Esophagus muscularis mucosa (tissue), 4 donors: ENCODE measurements at regions not wholly inside any gene's neighbourhood (a gene's known extent, or its start where the extent isn't known, plus 50 kb on each side); places are given as distances from the start of the nearest gene placed in this dataset.

ENCODE experiments used
- DNase-seq: peaks from one replicate; pipeline ENCODE4 v3.0.0-alpha.2; 2017; ENCODE audit errors: extremely low spot score
- H3K27ac ChIP-seq, 4 donors: fragments of 200-600 bp; sonication (generic); replicated peaks in 1 of 4; 1 replicate in 3 of 4; 2 replicates in 1 of 4; pipeline ENCODE4 v1.5.1; 2016 to 2019; ENCODE audit warnings: mild to moderate bottlenecking in 1 of 4
- H3K27me3 ChIP-seq, 4 donors: fragments of 200-600 bp; sonication (generic); one replicate each; pipeline versions ENCODE4 v1.5.1 to v1.6.0; 2016 to 2019
- H3K36me3 ChIP-seq, 4 donors: fragments of 200-600 bp; sonication (generic); one replicate each; pipeline ENCODE4 v1.5.1; 2016 to 2019
- H3K4me1 ChIP-seq, 4 donors: fragments of 200-600 bp; sonication (generic); one replicate each; pipeline ENCODE4 v1.5.1; 2016 to 2019
- H3K4me3 ChIP-seq, 4 donors: fragments of 200-600 bp; sonication (generic); 1 replicate in 2 of 4; 2 replicates in 2 of 4; pipeline ENCODE4 v1.5.1; 2016 to 2019; ENCODE audit warnings: mild to moderate bottlenecking in 4 of 4, moderate library complexity in 1 of 4
- H3K9me3 ChIP-seq, 4 donors: fragments of 200-600 bp; sonication (generic); 1 replicate in 3 of 4; 2 replicates in 1 of 4; pipeline ENCODE4 v1.5.1; 2016 to 2019
- CTCF ChIP-seq, 3 experiments: fragments of 200-600 bp in 2 of 3; fragments of 450-650 bp in 1 of 3; sonication (generic) in 2 of 3; IDR thresholded peaks; one replicate each; pipeline ENCODE4 v1.5.1; 2017 to 2019; ENCODE audit warnings: antibody characterized with exemption in 3 of 3, mild to moderate bottlenecking in 2 of 3, moderate library complexity in 1 of 3
- EP300 ChIP-seq: sonication (generic); formaldehyde crosslinking; IDR thresholded peaks from one replicate; pipeline ENCODE4 v1.6.1; 2017; ENCODE audit warnings: antibody characterized with exemption
- POLR2A ChIP-seq: fragments of 450-650 bp; IDR thresholded peaks from one replicate; pipeline ENCODE4 v1.6.1; 2017; ENCODE audit warnings: antibody characterized with exemption, moderate library complexity, mild to moderate bottlenecking, low read depth
- POLR2AphosphoS5 ChIP-seq, 2 donors: sonication (generic); formaldehyde crosslinking; IDR thresholded peaks; one replicate each; pipeline ENCODE4 v1.6.1; 2017; ENCODE audit warnings: antibody characterized with exemption in 2 of 2
- WGBS: methylation state at CpG from one replicate; pipeline ENCODE4 v1.1.5; 2018; 5-methylcytosine and 5-hydroxymethylcytosine counted together
- intact Hi-C: fragments of 100-400 bp; cut with DNase I; formaldehyde crosslinking; loops from one replicate; pipeline ENCODE4 v1.15.1; 2023

DNA sequence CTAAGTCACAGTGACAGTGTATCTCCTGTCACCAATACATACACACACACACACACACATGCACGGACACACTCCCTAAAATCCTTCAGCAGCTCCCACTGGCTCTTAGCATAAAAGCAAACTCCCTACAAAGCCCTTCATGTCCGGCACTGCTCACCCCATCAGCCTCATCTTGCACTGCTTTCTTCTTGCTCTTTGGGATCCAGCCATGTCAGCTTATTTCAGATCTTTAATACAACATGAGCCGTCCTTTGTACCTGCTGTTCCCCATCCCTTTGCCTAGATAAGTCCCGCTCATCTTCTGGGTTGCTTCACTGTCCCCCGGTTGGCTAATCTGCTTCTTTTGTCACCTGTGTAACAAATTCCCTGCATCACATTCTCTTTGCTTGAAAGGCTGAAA lies 82.1 kb upstream of the VAV3 start:
- no peak overlapping the region for H3K27ac ChIP-seq
- intact Hi-C loops: no loop called here

DNA sequence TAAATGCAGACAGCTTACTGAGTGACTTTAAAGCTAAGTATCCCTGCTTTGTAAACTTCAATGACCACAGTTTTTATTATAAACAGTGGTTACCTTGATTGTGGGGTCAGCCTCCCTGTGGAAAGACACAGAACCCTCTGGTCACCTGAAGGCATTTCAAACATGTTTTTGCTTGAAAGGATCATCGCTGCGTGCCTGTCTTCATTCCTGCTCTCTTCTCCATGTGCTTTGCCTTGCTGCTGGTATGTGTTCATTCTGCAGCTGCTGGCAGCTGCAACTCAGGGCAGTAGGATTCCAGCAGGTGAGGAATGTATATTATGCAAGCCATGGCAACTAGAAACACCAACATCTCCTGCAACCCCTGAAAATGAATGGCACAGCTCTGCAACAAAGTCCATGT lies 81.0 kb upstream of the VAV3 start:
- no peak overlapping the region for H3K4me3 ChIP-seq
- no peak for DNase-seq
- peaks cover 6 to 31% (median 26%) of the 10 kb centered on the region in 4 donors for H3K4me1 ChIP-seq
- no peaks in the 10 kb centered on the region for H3K36me3 ChIP-seq
- no peaks in the 10 kb centered on the region for H3K27me3 ChIP-seq
- H3K9me3 ChIP-seq: peaks cover 0 to 7% (median 0%) of the 10 kb centered on the region in 4 donors
- 84% methylated on average over 2 of the region's 2 CpGs for WGBS
- TF ChIP-seq EP300: no peak
- no peak for TF ChIP-seq POLR2AphosphoS5 (IDR thresholded peaks at IDR 0.05)
- TF ChIP-seq CTCF (IDR thresholded peaks at IDR 0.05): no peak
- TF ChIP-seq POLR2A: no peak
- intact Hi-C loops: no loop called here
- peak overlapping the region in 1 of 4 donors; percentile 10 for H3K27ac ChIP-seq

More for the DNA sequence above, 82.1 kb upstream of the VAV3 start:
- WGBS: 73% methylated on average over 5 of the region's 5 CpGs
- Histone ChIP-seq H3K4me3 (no peak overlapping the region), H3K36me3 (no peaks in the 10 kb centered on the region), H3K27me3 (no peaks in the 10 kb centered on the region), H3K4me1 (peaks cover 11 to 26% (median 20%) of the 10 kb centered on the region in 4 donors), H3K9me3 (peaks cover 0 to 7% (median 0%) of the 10 kb centered on the region in 4 donors)
- DNase-seq: no peak
- no peak for TF ChIP-seq CTCF (IDR thresholded peaks at IDR 0.05)

DNA sequence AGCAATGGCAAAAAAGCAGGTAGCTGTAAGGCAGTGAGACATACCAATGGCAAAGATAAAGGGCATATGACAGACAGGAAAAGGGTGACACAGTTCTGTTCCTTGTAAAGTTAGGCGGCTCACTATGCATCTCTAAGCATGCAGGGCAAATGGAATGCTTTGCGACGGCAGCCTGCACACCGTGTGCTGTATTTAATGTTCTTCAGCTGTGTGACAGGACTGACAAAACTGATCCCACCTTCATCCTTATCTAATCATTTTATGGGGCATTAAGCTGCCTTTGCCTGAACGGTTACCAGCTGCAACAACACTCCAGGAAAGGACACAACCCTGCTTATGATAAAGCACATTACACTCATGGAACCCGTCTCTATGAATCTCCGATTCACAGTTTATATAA lies 80.5 kb upstream of the VAV3 start:
- intact Hi-C loops: no loop called here
- DNase-seq: no peak
- 85% methylated on average over 7 of the region's 7 CpGs for WGBS
- Histone ChIP-seq H3K27me3 (no peaks in the 10 kb centered on the region), H3K27ac (peak overlapping the region in 1 of 4 donors; percentile 10), H3K4me3 (no peak overlapping the region), H3K9me3 (peaks cover 0 to 7% (median 0%) of the 10 kb centered on the region in 4 donors), H3K36me3 (no peaks in the 10 kb centered on the region), H3K4me1 (peaks cover 6 to 31% (median 27%) of the 10 kb centered on the region in 4 donors)
- TF ChIP-seq POLR2A: no peak
- no peak for TF ChIP-seq CTCF (IDR thresholded peaks at IDR 0.05)
- no peak for TF ChIP-seq EP300
- TF ChIP-seq POLR2AphosphoS5 (IDR thresholded peaks at IDR 0.05): no peak

- WGBS: 46% methylated on average over 2 of the region's 2 CpGs
- H3K4me3 ChIP-seq: no peak overlapping the region
- no peak for DNase-seq
- H3K4me1 ChIP-seq: peaks cover 0 to 31% (median 20%) of the 10 kb centered on the region in 4 donors
- no peaks in the 10 kb centered on the region for H3K36me3 ChIP-seq
- peaks cover 0 to 7% (median 0%) of the 10 kb centered on the region in 4 donors for H3K9me3 ChIP-seq
- H3K27ac ChIP-seq: no peak overlapping the region
- H3K27me3 ChIP-seq: no peaks in the 10 kb centered on the region
- intact Hi-C loops: no loop called here
- no peak for TF ChIP-seq POLR2AphosphoS5 (IDR thresholded peaks at IDR 0.05)
- no peak for TF ChIP-seq EP300
- TF ChIP-seq CTCF (IDR thresholded peaks at IDR 0.05): no peak
- TF ChIP-seq POLR2A: no peak
Measured at GRCh38 chr1:108044318-108044717, 79.3 kb upstream of the VAV3 start.

- intact Hi-C loops: no loop called here
- H3K27me3 ChIP-seq: no peaks in the 10 kb centered on the region
- H3K4me3 ChIP-seq: no peak overlapping the region
- H3K27ac ChIP-seq: no peak overlapping the region
- H3K9me3 ChIP-seq: peaks cover 0 to 7% (median 0%) of the 10 kb centered on the region in 4 donors
- no peak for DNase-seq
- peaks cover 0 to 31% (median 18%) of the 10 kb centered on the region in 4 donors for H3K4me1 ChIP-seq
- no peaks in the 10 kb centered on the region for H3K36me3 ChIP-seq
- WGBS: 81% methylated on average over 8 of the region's 8 CpGs
- no peak for TF ChIP-seq EP300
- no peak for TF ChIP-seq POLR2AphosphoS5 (IDR thresholded peaks at IDR 0.05)
- TF ChIP-seq CTCF (IDR thresholded peaks at IDR 0.05): no peak
- TF ChIP-seq POLR2A: no peak
Measured at GRCh38 chr1:108043707-108044106, 78.7 kb upstream of the VAV3 start.
